Small intestine (tissue), 7 donors: ENCODE measurements at regions not wholly inside any gene's neighbourhood (a gene's known extent, or its start where the extent isn't known, plus 50 kb on each side); places are given as distances from the start of the nearest gene placed in this dataset.

Source experiments
- DNase-seq, 2 donors: peaks; one replicate each; pipeline versions ENCODE4 v3.0.0 to v3.0.0-alpha.2; 2013
- FAIRE-seq: peaks from 2 replicates; lab custom pipeline; 2012; peaks lifted over from hg19 to GRCh38; lab: Jason Lieb, UNC
- H3K27ac ChIP-seq, 3 donors: one replicate each; pipeline ENCODE4 v1.5.1; 2013; ENCODE audit warnings: low read length in 2 of 3, mild to moderate bottlenecking in 2 of 3, control low read depth in 1 of 3, inconsistent platforms in 1 of 3, low read depth in 1 of 3, moderate library complexity in 1 of 3
- H3K27me3 ChIP-seq, 3 donors: one replicate each; pipeline ENCODE4 v1.6.1; 2013; ENCODE audit warnings: low read length in 3 of 3, inconsistent platforms in 1 of 3; ENCODE audit not compliant: control insufficient read depth in 3 of 3, insufficient read depth in 3 of 3
- H3K36me3 ChIP-seq, 3 donors: one replicate each; pipeline ENCODE4 v1.6.1; 2013; ENCODE audit warnings: low read length in 3 of 3, inconsistent platforms in 1 of 3, low read depth in 1 of 3, mild to moderate bottlenecking in 1 of 3, moderate library complexity in 1 of 3; ENCODE audit not compliant: control insufficient read depth in 3 of 3, insufficient read depth in 2 of 3
- H3K4me1 ChIP-seq, 3 donors: one replicate each; pipeline ENCODE4 v1.6.1; 2013; ENCODE audit warnings: low read length in 2 of 3, inconsistent platforms in 1 of 3, low read depth in 1 of 3, mild to moderate bottlenecking in 1 of 3, moderate library complexity in 1 of 3; ENCODE audit not compliant: control insufficient read depth in 3 of 3, insufficient read depth in 2 of 3
- H3K4me3 ChIP-seq, 3 donors: one replicate each; pipeline ENCODE4 v1.5.1; 2013; ENCODE audit warnings: low read length in 3 of 3, control low read depth in 1 of 3, inconsistent platforms in 1 of 3, low read depth in 1 of 3, mild to moderate bottlenecking in 1 of 3, moderate library complexity in 1 of 3
- H3K9me3 ChIP-seq, 2 donors: one replicate each; pipeline ENCODE4 v1.6.1; 2013; ENCODE audit warnings: low read depth in 1 of 2, low read length in 1 of 2; ENCODE audit not compliant: control insufficient read depth in 2 of 2, insufficient read depth in 1 of 2
- WGBS, 3 donors: extraction: QIAGEN DNeasy Blood & Tissue Kit; methylation state at CpG; one replicate each; pipeline ENCODE4 v1.1.7; 2013; 5-methylcytosine and 5-hydroxymethylcytosine counted together
- donor health status: healthy with polysubstance abuse.
- donor health status: control.
- donor health status: control.
- donor health status: Bipolar disorder and iron deficiency.
- donor health status: healthy.

DNA sequence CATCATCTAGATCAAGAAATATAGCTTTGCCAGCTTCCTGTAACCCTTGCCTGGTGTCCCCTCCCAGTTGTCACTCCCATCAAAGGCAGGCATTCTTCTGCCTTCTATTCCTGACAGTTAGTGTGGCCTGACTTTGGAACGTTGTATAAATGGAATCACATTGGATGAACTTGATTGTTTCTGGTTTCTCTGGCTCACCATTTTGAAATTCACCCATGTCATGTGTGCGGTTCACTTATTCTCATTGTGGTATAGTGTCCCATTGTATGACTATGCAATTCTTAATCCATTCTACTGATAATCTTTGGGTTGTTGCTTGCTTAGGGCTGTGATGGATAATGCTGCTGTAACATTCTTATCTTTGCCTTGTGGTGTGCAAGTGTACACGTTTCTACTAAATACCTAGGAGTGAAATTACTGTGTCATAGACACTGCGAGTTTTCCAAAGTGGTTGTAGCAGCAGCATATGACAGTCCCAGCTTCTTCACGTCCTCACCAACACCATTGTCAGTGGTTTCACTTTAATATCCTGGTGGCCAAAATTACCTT, 73.2 kb downstream of the VEGFA start:
- peaks cover 0 to 28% (median 5%) of the 10 kb centered on the region in 3 donors for H3K4me1 ChIP-seq
- no peaks in the 10 kb centered on the region for H3K9me3 ChIP-seq
- peak overlapping the region; percentile 30 to 85 (median 64) for H3K27ac ChIP-seq
- FAIRE-seq (no peak), DNase-seq (peak; percentile 74 to 83)
- H3K36me3 ChIP-seq: no peaks in the 10 kb centered on the region
- 22 to 54% (median 35%) methylated on average over 5 of the region's 5 CpGs for WGBS, 3 donors
- H3K4me3 ChIP-seq: no peak overlapping the region
- H3K27me3 ChIP-seq: no peaks in the 10 kb centered on the region

DNA sequence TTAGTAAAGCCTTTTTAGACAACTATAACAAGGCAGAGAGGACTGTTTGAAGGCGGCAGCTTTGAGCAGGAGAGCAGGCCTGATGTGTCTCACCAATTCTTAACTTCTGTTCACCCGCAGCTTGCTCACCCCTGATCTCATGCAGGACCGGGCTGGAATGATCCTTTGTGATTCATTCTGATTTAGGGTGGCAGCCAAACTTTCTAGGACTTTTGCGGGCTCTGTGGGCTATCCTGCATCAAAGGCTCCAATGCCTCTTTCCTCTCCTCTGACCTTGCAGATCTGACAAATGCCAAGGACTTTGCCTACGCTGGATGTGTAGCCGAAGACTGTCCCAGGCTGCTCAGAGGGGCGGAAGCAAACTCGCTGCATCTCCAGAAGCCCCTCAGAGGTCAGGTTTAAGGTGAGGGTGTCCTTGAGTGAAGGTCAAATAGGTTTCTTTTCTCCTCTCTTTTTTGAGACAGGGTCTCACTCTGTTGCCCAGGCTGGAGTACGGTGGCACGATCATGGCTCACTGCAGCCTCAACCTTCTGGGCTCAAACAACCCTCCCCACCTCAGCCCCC, 72.3 kb downstream of the VEGFA start:
- peaks cover 0 to 37% (median 6%) of the 10 kb centered on the region in 3 donors for H3K4me1 ChIP-seq
- 72 to 78% (median 75%) methylated on average over 9 to 10 of the region's 10 CpGs for WGBS, 3 donors
- FAIRE-seq (no peak), DNase-seq (no peak)
- peak overlapping the region in 2 of 3 donors; percentile 64 to 85 for H3K27ac ChIP-seq
- H3K4me3 ChIP-seq: no peak overlapping the region
- H3K27me3 ChIP-seq: no peaks in the 10 kb centered on the region
- no peaks in the 10 kb centered on the region for H3K36me3 ChIP-seq
- H3K9me3 ChIP-seq: no peaks in the 10 kb centered on the region

DNA sequence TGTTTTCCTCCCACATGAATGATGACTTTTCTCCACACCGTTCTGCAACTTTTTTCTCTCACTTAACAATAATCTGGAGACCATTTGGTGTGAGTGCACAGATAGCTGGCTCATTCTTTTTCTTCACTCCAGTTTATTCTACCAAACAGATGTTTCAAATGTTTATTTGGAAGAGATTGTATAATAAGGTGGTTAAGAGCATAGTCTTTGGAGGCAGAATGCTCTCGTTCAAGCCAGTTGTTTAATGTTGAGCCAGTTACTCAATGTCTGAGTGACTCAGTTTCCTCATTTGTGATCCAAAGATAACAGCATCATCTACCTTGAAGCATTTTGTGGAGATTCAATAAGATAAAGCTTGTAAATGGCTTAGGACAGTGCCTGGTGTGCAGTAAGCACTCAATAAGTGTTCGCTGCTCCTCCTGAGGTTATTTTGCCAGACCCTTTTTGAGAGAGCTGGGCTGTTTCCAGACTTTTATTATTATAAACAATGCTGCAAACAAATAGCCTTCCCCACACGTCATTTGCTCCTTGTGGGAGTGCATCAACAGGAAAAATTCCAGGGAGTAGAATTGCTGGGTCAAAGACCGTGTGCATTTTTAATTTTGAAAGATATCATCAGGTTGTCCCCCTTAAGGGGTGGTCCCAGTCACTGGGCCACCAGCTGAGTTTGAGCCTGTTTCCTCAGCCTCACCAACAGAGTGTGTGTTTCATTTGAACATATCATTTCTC, 70.6 kb downstream of the VEGFA start:
- no peaks in the 10 kb centered on the region for H3K9me3 ChIP-seq
- DNase-seq (no peak), FAIRE-seq (no peak)
- H3K4me3 ChIP-seq: no peak overlapping the region
- H3K4me1 ChIP-seq: peaks cover 4 to 53% (median 6%) of the 10 kb centered on the region in 3 donors
- H3K36me3 ChIP-seq: no peaks in the 10 kb centered on the region
- H3K27me3 ChIP-seq: no peaks in the 10 kb centered on the region
- no peak overlapping the region for H3K27ac ChIP-seq
- 48 to 69% (median 55%) methylated on average over 5 of the region's 5 CpGs for WGBS, 3 donors

DNA sequence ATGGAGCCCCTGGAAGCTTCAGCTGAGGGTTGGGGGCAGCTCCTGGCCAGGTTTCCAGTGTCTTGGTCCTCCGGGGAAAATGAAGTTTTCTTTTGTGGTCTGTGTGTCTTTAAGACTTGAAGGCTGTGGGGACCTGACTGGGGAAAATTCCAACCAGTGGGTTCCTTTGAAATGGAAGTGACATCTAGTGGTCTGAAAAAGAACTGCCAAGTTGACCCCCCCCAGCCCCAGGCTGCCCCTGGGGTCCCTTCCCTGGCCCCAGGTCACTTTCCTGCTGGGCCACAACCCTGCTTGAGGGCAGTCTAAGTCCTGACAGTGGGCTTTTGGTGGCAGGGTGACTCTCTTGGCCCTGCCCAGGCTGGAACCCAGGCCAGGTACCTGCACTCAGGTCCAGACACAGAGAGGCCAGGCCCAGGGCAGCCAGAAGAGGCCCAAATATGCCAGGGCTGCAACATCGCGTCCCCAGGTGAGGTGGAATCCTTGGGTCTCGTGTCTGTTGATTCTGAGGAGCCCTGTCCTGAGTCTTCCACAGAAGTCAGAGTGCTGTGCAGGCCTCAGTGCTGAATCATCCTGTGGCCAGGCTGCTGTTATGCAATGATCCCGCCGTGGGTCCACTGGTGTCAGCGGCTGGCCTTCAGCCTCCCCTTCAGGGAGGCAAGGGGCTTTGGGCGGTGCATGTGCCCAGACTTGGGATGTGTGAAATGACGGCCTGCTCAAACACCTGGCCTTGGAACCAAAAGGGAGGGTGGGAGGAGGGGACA, 68.4 kb downstream of the VEGFA start:
- peak; percentile 60 to 80 for DNase-seq
- 52 to 59% (median 55%) methylated on average over 9 of the region's 9 CpGs for whole genome bisulfite sequencing, 3 donors

DNA sequence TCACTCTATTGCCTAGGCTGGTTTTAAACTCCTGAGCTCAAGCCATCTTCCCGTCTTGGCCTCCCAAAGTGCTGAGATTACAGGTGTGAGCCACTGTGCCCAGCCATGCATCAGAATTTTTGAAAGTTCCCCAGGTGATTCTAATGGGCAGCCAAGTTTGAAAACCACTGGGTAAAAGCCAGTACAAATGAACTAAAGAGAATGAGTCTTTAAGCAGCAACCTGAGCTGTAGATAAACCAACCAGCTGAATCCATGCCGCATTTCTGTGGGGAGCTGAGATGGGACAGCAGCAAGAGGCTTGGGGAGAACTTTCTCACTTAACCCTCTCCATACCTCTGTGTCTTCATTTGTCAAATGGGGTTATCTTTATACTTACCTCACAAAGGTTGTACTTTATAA, 67.5 kb downstream of the VEGFA start:
- H3K4me1 ChIP-seq: peaks cover 6 to 74% (median 11%) of the 10 kb centered on the region in 3 donors
- FAIRE-seq (no peak), DNase-seq (no peak)
- 2 to 25% (median 5%) methylated on average over 2 of the region's 2 CpGs for WGBS, 3 donors
- no peaks in the 10 kb centered on the region for H3K27me3 ChIP-seq
- no peak overlapping the region for H3K27ac ChIP-seq
- H3K36me3 ChIP-seq: no peaks in the 10 kb centered on the region
- no peak overlapping the region for H3K4me3 ChIP-seq
- H3K9me3 ChIP-seq: no peaks in the 10 kb centered on the region

More for the DNA sequence above, 68.4 kb downstream of the VEGFA start:
- H3K9me3 ChIP-seq: no peaks in the 10 kb centered on the region
- H3K27ac ChIP-seq: peak overlapping the region in 2 of 3 donors; percentile 50 to 52
- H3K4me1 ChIP-seq: peaks cover 5 to 74% (median 6%) of the 10 kb centered on the region in 3 donors
- no peaks in the 10 kb centered on the region for H3K36me3 ChIP-seq
- H3K4me3 ChIP-seq: no peak overlapping the region
- no peaks in the 10 kb centered on the region for H3K27me3 ChIP-seq
- no peak for FAIRE-seq

DNA sequence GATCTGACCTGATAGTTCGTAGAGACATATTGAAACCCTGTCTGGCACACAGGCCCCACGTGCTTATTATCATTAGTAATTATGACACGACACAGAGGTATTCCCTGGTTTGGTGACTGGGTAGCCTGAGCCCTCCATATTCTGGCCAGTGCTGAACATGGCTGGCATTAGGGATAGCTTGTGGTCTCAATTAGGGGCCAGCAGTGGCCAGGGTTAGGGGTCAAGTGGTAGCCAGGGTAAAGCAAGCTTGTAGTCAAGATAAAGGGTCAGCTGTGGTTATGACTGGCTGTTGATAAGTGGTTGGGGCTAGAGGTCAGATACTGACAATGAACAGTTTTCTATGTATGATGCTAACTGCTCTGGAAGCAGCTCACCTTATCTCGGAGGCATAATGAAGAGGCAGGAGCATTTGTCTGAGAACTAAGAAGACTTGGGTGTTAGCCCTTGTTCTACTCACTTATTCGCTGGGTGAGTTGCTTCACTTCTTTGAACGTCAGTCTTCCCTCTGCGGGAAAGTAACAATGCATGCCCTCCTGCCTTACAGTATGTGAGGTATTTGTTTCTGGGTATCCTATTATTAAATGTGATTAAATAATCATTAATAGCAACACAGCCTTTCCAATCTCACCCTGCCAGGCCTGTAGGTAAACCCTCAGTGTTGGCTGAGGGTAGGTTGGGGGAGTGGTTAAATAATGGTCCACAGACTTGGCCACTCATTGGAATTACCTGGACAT, 66.7 kb downstream of the VEGFA start:
- 44 to 78% (median 52%) methylated on average over 7 of the region's 7 CpGs for WGBS, 3 donors
- no peak for FAIRE-seq
- Histone ChIP-seq H3K4me3 (no peak overlapping the region), H3K27ac (peak overlapping the region in 2 of 3 donors; percentile 16 to 39), H3K9me3 (no peaks in the 10 kb centered on the region), H3K36me3 (no peaks in the 10 kb centered on the region), H3K27me3 (no peaks in the 10 kb centered on the region), H3K4me1 (peaks cover 6 to 78% (median 13%) of the 10 kb centered on the region in 3 donors)
- DNase-seq: no peak
